ENCODE measurements at regions not wholly inside any gene's neighbourhood (a gene's known extent, or its start where the extent isn't known, plus 50 kb on each side); places are given as distances from the start of the nearest gene placed in this dataset.

DNA sequence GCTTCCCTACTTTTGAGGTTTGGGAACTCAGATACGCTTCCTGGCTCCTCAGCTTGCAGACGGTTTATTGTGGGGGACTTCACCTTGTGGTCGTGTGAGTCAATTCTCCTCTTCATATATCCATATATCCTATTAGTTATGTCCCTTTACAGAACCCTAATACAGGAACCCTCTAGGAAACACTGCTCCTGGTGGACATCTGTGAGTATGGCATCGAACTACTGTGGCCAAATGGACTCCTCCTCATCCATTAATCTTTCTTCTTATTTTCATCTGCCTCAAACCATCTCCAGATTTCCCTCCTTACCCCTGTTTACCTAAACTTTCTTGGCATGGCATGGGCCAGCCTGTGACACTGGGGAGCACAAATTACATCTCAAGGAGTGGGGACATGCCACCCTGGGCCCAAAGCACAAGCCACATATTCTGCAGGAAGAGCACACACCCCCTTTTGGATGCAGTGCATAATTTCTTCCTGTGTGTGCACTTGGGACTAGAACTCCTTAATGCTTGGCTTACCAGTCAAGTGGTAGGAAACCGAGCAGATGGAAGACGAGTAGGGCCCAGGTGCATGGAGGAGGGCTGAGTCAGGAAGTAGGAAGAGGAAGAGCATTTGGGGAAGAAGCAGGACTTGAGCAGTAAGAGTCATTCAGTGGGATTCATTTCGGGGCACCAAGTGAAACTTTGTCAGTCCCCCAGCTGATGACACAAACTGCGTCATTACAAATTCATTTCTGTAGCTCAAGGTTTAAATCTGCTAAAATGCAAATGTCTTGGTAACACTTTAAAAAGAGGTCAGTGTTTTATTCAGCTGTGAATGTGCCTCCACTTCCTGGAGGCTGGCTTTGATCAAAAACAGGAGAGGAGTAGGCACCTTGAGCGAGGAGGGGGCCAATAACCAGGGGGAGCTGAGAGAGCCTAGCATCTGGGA lies 80.8 kb upstream of the PLXNA4 start:
- no peak overlapping the region for H3K9ac ChIP-seq (ENCODE audit: low read length)
- H3K4me2 ChIP-seq (ENCODE audit: low read depth, low read length, poor library complexity, severe bottlenecking): no peak overlapping the region
- H3K9me2 ChIP-seq (replicated peaks; ENCODE audit: insufficient read depth, low read length): no peaks in the 10 kb centered on the region
- H4K20me1 ChIP-seq (ENCODE audit: insufficient read depth, low read depth, low read length): no peaks in the 10 kb centered on the region
- H3K27me3 ChIP-seq (ENCODE audit: low read length): no peaks in the 10 kb centered on the region
- H3K4me3 ChIP-seq (ENCODE audit: low read length): no peak overlapping the region
- H3K36me3 ChIP-seq (ENCODE audit: insufficient read depth, low read length): no peaks in the 10 kb centered on the region
- peaks cover 19% of the 10 kb centered on the region for H3K4me1 ChIP-seq (ENCODE audit: low read length)
- peak; percentile 71 for DNase-seq
- no peak overlapping the region for H3K27ac ChIP-seq (ENCODE audit: low read length)
- H3K9me3 ChIP-seq (ENCODE audit: low read length): no peaks in the 10 kb centered on the region
- H3K79me2 ChIP-seq (ENCODE audit: low read length): no peaks in the 10 kb centered on the region
- H2AFZ ChIP-seq (ENCODE audit: low read length): no peak overlapping the region

DNA sequence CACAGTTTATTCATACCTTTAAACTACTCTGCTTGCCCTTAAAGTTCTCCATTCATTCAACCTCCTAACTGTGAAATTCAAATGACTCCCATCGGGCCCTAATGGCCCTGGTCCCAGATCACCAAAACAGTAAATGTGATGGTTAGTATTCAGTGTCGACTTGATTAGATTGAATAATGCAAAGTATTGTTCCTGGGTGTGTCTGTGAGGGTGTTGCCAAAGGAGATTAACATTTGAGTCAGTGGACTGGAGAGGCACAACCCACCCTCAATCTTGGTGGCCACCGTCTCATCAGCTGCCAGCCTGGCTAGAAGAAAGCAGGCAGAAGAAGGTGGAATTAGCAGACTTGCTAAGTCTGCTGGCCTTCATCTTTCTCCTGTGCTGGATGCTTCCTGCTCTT lies 80.1 kb upstream of the PLXNA4 start:
- Histone ChIP-seq H3K9me3 (ENCODE audit: low read length) (no peaks in the 10 kb centered on the region), H3K27me3 (ENCODE audit: low read length) (no peaks in the 10 kb centered on the region), H3K27ac (ENCODE audit: low read length) (no peak overlapping the region), H3K4me2 (ENCODE audit: low read depth, low read length, poor library complexity, severe bottlenecking) (no peak overlapping the region), H3K9me2 (replicated peaks; ENCODE audit: insufficient read depth, low read length) (no peaks in the 10 kb centered on the region), H3K4me1 (ENCODE audit: low read length) (peaks cover 19% of the 10 kb centered on the region), H4K20me1 (ENCODE audit: insufficient read depth, low read depth, low read length) (no peaks in the 10 kb centered on the region), H3K9ac (ENCODE audit: low read length) (no peak overlapping the region), H2AFZ (ENCODE audit: low read length) (no peak overlapping the region), H3K79me2 (ENCODE audit: low read length) (no peaks in the 10 kb centered on the region), H3K36me3 (ENCODE audit: insufficient read depth, low read length) (no peaks in the 10 kb centered on the region), H3K4me3 (ENCODE audit: low read length) (no peak overlapping the region)
- DNase-seq: no peak

DNA sequence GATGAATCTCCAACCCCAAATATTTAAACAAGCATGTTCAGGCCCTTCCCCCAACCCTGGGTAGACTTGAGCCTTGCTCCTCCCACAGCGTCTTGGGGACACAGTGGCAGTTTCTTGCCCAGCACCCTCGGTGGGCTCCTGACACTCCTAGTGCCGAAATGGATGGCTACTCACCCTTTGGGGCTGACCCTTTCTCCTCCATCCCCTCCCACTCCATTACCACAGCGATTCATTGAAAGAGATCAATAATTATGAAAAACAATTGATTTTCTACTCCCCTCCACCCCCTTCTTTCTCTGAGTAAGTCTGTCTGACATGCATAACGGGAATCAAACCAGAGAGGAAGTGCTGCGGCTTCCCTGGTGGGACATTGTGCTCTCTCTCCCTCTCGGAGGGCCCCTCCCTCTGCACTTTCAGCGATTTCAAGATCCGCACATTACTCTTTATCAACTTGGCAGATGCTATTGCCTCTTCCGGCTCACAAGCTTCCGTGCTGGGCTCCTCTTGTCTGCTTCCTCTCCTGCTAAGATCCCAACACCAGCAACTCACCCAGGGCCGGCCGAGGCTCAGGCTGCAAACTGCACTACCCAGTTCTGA lies 79.0 kb upstream of the PLXNA4 start:
- H3K9me2 ChIP-seq (replicated peaks; ENCODE audit: insufficient read depth, low read length): no peaks in the 10 kb centered on the region
- H3K9ac ChIP-seq (ENCODE audit: low read length): no peak overlapping the region
- DNase-seq: no peak
- no peaks in the 10 kb centered on the region for H3K9me3 ChIP-seq (ENCODE audit: low read length)
- H3K4me1 ChIP-seq (ENCODE audit: low read length): peaks cover 19% of the 10 kb centered on the region
- H3K36me3 ChIP-seq (ENCODE audit: insufficient read depth, low read length): no peaks in the 10 kb centered on the region
- H3K27me3 ChIP-seq (ENCODE audit: low read length): no peaks in the 10 kb centered on the region
- no peaks in the 10 kb centered on the region for H3K79me2 ChIP-seq (ENCODE audit: low read length)
- H4K20me1 ChIP-seq (ENCODE audit: insufficient read depth, low read depth, low read length): no peaks in the 10 kb centered on the region
- no peak overlapping the region for H3K4me3 ChIP-seq (ENCODE audit: low read length)
- H2AFZ ChIP-seq (ENCODE audit: low read length): no peak overlapping the region
- H3K27ac ChIP-seq (ENCODE audit: low read length): no peak overlapping the region
- no peak overlapping the region for H3K4me2 ChIP-seq (ENCODE audit: low read depth, low read length, poor library complexity, severe bottlenecking)

DNA sequence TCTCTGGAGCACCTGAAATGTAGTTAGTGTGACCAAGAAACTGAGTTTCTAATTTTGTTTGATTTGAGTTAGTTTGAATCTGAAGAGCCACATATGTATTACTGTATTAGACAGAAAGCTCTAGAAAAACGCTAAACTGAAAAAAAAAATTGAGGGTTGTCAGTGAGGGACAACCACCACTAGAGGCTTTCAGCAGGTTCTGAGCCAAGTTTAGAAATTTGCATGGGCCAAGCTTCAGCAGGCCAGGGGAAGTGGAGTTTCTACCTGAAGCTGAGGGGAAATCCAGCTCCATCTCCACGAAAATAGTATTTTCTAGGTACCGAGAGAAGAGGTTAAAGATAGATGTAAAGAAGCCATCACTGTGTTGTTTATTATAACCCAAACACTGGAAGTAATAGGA lies 77.9 kb upstream of the PLXNA4 start:
- no peak overlapping the region for H2AFZ ChIP-seq (ENCODE audit: low read length)
- H3K79me2 ChIP-seq (ENCODE audit: low read length): no peaks in the 10 kb centered on the region
- H3K4me2 ChIP-seq (ENCODE audit: low read depth, low read length, poor library complexity, severe bottlenecking): no peak overlapping the region
- DNase-seq: peak; percentile 80
- H3K27me3 ChIP-seq (ENCODE audit: low read length): no peaks in the 10 kb centered on the region
- H3K9ac ChIP-seq (ENCODE audit: low read length): no peak overlapping the region
- H3K9me3 ChIP-seq (ENCODE audit: low read length): no peaks in the 10 kb centered on the region
- no peak overlapping the region for H3K4me3 ChIP-seq (ENCODE audit: low read length)
- no peaks in the 10 kb centered on the region for H3K36me3 ChIP-seq (ENCODE audit: insufficient read depth, low read length)
- no peaks in the 10 kb centered on the region for H3K9me2 ChIP-seq (replicated peaks; ENCODE audit: insufficient read depth, low read length)
- H4K20me1 ChIP-seq (ENCODE audit: insufficient read depth, low read depth, low read length): no peaks in the 10 kb centered on the region
- peaks cover 19% of the 10 kb centered on the region for H3K4me1 ChIP-seq (ENCODE audit: low read length)
- H3K27ac ChIP-seq (ENCODE audit: low read length): no peak overlapping the region

DNA sequence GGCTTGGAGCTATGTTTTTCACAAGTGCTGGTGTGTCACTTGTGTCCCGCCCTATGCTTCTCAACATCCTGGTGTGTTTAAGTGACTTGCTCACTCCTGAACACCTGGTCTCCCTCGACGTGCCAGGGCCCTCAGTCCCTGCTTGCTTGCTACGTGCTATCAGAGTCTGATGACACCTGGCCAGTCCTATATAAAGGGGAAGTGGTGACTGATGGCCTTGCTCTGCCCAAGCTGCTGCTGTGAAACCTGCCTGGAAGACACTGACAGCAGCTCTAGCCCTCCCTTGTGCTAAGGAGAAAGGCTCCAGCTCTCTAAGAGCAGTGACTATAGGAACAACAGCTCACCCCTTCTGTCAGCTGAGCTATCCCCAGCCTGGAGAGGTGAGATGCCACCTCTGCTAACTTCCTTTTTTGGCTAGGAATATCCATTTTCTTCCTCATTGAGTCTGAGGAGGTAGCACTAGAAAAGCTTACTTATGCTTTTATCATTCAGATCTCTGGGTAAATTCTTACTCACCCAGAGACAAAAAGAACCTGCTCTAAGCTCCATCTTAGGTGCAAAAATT lies 77.2 kb upstream of the PLXNA4 start:
- peak; percentile 55 for DNase-seq
- Histone ChIP-seq H3K9ac (ENCODE audit: low read length) (no peak overlapping the region), H3K27ac (ENCODE audit: low read length) (no peak overlapping the region)

GRCh38 chr7:132652507-132652906 lies 76.2 kb upstream of the PLXNA4 start:
- no peak for DNase-seq
- Histone ChIP-seq H3K9me3 (ENCODE audit: low read length) (no peaks in the 10 kb centered on the region), H3K27ac (ENCODE audit: low read length) (no peak overlapping the region), H3K4me1 (ENCODE audit: low read length) (peaks cover 19% of the 10 kb centered on the region), H3K27me3 (ENCODE audit: low read length) (no peaks in the 10 kb centered on the region), H3K36me3 (ENCODE audit: insufficient read depth, low read length) (no peaks in the 10 kb centered on the region), H3K4me2 (ENCODE audit: low read depth, low read length, poor library complexity, severe bottlenecking) (no peak overlapping the region), H3K9ac (ENCODE audit: low read length) (no peak overlapping the region), H4K20me1 (ENCODE audit: insufficient read depth, low read depth, low read length) (no peaks in the 10 kb centered on the region), H3K9me2 (replicated peaks; ENCODE audit: insufficient read depth, low read length) (no peaks in the 10 kb centered on the region), H2AFZ (ENCODE audit: low read length) (no peak overlapping the region), H3K4me3 (ENCODE audit: low read length) (no peak overlapping the region), H3K79me2 (ENCODE audit: low read length) (no peaks in the 10 kb centered on the region)

More for the DNA sequence above, 77.2 kb upstream of the PLXNA4 start:
- Histone ChIP-seq H3K4me1 (ENCODE audit: low read length) (peaks cover 19% of the 10 kb centered on the region), H2AFZ (ENCODE audit: low read length) (no peak overlapping the region), H4K20me1 (ENCODE audit: insufficient read depth, low read depth, low read length) (no peaks in the 10 kb centered on the region), H3K4me2 (ENCODE audit: low read depth, low read length, poor library complexity, severe bottlenecking) (no peak overlapping the region), H3K79me2 (ENCODE audit: low read length) (no peaks in the 10 kb centered on the region), H3K4me3 (ENCODE audit: low read length) (no peak overlapping the region), H3K36me3 (ENCODE audit: insufficient read depth, low read length) (no peaks in the 10 kb centered on the region), H3K9me3 (ENCODE audit: low read length) (no peaks in the 10 kb centered on the region), H3K27me3 (ENCODE audit: low read length) (no peaks in the 10 kb centered on the region), H3K9me2 (replicated peaks; ENCODE audit: insufficient read depth, low read length) (no peaks in the 10 kb centered on the region)

GRCh38 chr7:132650498-132650897 lies 74.2 kb upstream of the PLXNA4 start:
- Histone ChIP-seq H3K36me3 (ENCODE audit: insufficient read depth, low read length) (no peaks in the 10 kb centered on the region), H3K9me2 (replicated peaks; ENCODE audit: insufficient read depth, low read length) (no peaks in the 10 kb centered on the region), H3K4me1 (ENCODE audit: low read length) (peaks cover 14% of the 10 kb centered on the region), H3K4me3 (ENCODE audit: low read length) (no peak overlapping the region), H3K4me2 (ENCODE audit: low read depth, low read length, poor library complexity, severe bottlenecking) (no peak overlapping the region), H3K27me3 (ENCODE audit: low read length) (no peaks in the 10 kb centered on the region), H3K27ac (ENCODE audit: low read length) (no peak overlapping the region), H3K79me2 (ENCODE audit: low read length) (no peaks in the 10 kb centered on the region), H3K9me3 (ENCODE audit: low read length) (no peaks in the 10 kb centered on the region), H4K20me1 (ENCODE audit: insufficient read depth, low read depth, low read length) (no peaks in the 10 kb centered on the region), H2AFZ (ENCODE audit: low read length) (no peak overlapping the region), H3K9ac (ENCODE audit: low read length) (no peak overlapping the region)
- no peak for DNase-seq

- Histone ChIP-seq H3K9me3 (ENCODE audit: low read length) (no peaks in the 10 kb centered on the region), H3K9me2 (replicated peaks; ENCODE audit: insufficient read depth, low read length) (no peaks in the 10 kb centered on the region), H3K27me3 (ENCODE audit: low read length) (0 out of 2 replicates have a peak, but pooled peaks cover 3% of the 10 kb centered on the region), H3K4me1 (ENCODE audit: low read length) (no peaks in the 10 kb centered on the region), H3K4me3 (ENCODE audit: low read length) (no peak overlapping the region), H4K20me1 (ENCODE audit: insufficient read depth, low read depth, low read length) (no peaks in the 10 kb centered on the region), H3K27ac (ENCODE audit: low read length) (no peak overlapping the region), H3K79me2 (ENCODE audit: low read length) (no peaks in the 10 kb centered on the region), H3K4me2 (ENCODE audit: low read depth, low read length, poor library complexity, severe bottlenecking) (no peak overlapping the region), H3K36me3 (ENCODE audit: insufficient read depth, low read length) (no peaks in the 10 kb centered on the region), H2AFZ (ENCODE audit: low read length) (no peak overlapping the region), H3K9ac (ENCODE audit: low read length) (no peak overlapping the region)
- DNase-seq: no peak
These were observed 71.0 kb upstream of the PLXNA4 start for GRCh38 chr7:132647311-132647710.
